Posterior vena cava (tissue), 2 donors: ENCODE measurements at regions not wholly inside any gene's neighbourhood (a gene's known extent, or its start where the extent isn't known, plus 50 kb on each side); places are given as distances from the start of the nearest gene placed in this dataset.
"Not testable (repeated sequence)": the region's sequence is repeated elsewhere in the genome, so short reads cannot be mapped to it uniquely, and the experiment has no call there.

Source experiments
- DNase-seq: peaks from one replicate; pipeline ENCODE4 v3.0.0-alpha.2; 2020; ENCODE audit warnings: low spot score
- intact Hi-C, 2 donors: fragments of 100-400 bp; cut with DNase I; formaldehyde crosslinking; loops; one replicate each; pipeline versions ENCODE4 v1.14.1 to v1.14.2; 2022 to 2023
- donor health status: DM: yes; HTN: yes; CAD: no.
- donor health status: DM: yes; HTN: yes; CAD: no.

DNA sequence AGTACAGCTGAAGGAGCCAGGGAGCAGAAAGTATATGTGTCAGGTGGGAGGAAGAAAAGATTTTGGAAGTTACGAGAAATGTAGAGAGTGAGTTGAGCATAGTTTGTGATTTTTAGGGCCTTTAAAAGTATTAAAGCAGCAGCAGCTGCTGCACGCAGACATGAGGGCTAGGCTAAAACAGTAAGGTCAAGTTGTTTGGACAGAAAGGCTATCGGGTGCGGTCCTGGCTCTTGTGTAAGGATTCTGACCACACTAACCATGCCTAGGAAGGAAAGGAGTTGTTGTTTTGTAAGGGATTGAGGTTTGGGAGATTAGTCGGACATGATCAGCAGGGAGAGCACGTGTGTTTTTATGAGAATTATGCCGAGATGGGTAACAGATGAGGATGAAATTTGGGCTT lies 991.6 kb upstream of the WWC1 start:
- intact Hi-C loops, DNase-seq: not testable (repeated sequence)

- intact Hi-C loops, result no loop called here
- no peak for DNase-seq
These were observed 987.9 kb upstream of the WWC1 start for GRCh38 chr5:167303582-167303981.

DNA sequence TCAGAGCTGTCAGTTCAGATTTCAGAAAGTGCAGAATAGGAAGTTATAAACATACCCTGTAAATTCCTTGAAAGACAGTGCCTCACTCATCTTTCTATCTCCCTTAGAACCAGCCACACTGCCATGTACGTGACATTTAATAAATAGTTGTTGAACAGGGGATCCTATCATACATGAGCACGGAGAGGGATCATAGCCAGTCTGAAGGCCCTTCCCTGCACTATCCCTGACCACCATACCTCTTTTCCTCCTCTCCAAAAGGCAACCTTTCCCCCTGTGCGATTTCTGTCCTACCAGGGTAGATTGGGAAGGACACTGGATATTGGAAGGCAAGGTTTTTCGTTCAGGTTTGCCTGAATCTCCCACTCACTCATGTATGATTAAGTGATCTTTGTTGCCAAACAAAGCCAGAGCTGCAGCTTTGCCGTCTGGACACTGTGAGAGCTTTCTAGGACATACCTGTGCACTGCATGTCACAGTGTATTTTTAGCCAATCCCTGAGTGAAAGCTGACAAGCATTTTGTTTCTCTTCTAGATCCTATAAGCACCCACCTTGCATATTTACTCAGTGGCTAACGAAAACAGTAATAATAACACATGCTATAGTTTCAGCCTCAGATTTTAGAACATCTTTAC lies 986.5 kb upstream of the WWC1 start:
- intact Hi-C loops, result no loop called here
- no peak for DNase-seq

GRCh38 chr5:167305591-167306213 lies 985.7 kb upstream of the WWC1 start:
- DNase-seq, result no peak
- intact Hi-C loops, result no loop called here

GRCh38 chr5:167307042-167307441 lies 984.4 kb upstream of the WWC1 start:
- intact Hi-C loops, result no loop called here
- DNase-seq, result no peak

DNA sequence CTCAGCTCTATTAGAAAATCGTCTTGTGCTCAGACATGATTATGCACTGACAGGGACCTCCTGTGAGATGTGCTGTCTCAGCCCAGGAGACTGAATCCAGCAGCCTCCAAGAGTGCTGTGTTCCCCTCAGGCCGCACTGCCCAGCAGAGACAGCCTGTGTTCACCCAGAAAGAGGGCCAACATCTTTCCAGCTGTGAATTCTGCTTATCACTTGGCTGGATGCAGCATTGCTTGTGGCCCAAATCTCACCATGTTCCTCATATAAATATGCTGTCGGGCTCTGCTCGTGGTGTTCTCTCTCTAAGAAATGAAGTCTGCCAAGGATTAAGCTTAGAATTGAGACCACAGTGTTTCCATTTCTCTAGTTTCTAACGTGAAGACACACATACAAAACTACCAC lies 983.0 kb upstream of the WWC1 start:
- intact Hi-C loops, result no loop called here
- no peak for DNase-seq

GRCh38 chr5:167309941-167310517 lies 981.4 kb upstream of the WWC1 start:
- intact Hi-C loops, result no loop called here
- no peak for DNase-seq

DNA sequence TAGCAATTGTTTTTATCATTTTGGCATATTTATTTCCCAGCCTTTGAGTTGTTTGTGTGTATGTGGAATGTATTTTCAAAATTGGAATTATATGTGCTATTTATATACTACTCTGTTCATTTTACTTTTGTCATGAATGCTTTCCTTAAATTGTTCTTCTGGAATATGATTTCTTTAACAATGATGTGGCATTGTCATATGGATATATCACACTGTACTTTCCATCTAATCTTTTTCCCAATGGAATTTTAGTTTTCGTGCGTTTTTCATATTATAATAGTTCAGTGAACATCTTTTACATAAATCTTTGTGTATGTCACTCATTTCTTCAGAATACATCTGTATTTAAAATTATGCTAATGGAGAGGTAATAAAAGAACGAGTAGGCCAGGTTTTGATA lies 980.1 kb upstream of the WWC1 start:
- intact Hi-C loops, result no loop called here
- no peak for DNase-seq

- intact Hi-C loops, result no loop called here
- no peak for DNase-seq
These were observed 979.2 kb upstream of the WWC1 start for GRCh38 chr5:167312225-167312624.

DNA sequence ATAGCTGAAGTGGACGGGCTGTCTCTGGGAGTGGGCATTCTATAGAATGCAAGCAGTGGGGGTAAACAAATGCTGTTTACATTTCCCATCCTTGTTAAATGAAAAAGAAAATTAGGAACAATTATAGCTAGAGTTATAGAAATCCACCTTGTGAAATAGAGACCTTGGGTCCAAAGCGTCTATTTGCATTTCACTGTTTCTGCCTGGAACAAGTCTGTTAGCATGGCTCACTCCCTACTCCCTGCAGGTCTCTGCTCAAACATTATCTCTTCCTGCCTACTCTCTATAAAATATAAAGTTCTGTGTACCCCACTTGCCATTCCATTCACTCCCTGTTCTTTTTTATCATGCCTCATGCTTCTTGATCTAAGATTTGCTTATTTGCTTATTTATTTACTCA lies 975.7 kb upstream of the WWC1 start:
- no peak for DNase-seq
- intact Hi-C loops, result no loop called here

DNA sequence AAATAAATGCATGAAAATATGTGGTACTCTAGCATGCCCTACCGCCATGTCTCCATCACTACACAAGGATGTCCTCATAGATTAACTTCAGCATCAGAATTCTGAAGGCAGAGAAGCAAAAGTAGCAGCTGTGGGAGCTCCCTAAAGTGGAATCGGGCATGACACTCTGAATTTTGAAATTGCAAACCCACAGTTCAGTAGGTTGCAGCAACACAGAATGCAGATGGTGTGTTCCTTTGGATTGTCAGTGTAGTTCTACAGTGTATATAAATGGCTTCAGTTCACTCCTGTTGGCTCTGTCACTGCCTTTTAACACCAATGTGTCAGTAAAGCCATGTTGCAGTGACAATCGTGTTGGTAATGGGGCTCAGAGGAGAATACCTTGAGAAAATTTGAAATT lies 973.6 kb upstream of the WWC1 start:
- DNase-seq, result no peak
- intact Hi-C loops, result no loop called here

- DNase-seq, result no peak
- intact Hi-C loops, result no loop called here
These were observed 972.2 kb upstream of the WWC1 start for GRCh38 chr5:167319243-167319642.

DNA sequence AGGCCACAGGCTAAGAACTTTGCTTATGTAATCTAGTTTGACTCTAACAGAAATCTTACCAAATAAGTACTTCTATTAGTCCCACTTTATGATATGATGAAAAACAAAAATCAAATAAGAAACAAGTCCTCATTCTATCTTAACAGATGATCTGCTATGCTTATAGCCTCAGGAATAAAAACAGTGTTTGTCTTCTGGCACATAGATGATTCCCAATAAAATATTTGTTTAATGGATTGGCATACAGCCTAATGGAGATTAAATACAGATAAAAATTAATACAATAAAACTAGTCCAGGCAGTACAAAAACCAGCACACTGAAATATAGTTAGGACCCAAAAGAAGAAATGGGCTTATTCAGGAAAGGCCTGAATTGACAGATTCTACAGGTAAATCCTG lies 971.4 kb upstream of the WWC1 start:
- intact Hi-C loops, result no loop called here
- no peak for DNase-seq

DNA sequence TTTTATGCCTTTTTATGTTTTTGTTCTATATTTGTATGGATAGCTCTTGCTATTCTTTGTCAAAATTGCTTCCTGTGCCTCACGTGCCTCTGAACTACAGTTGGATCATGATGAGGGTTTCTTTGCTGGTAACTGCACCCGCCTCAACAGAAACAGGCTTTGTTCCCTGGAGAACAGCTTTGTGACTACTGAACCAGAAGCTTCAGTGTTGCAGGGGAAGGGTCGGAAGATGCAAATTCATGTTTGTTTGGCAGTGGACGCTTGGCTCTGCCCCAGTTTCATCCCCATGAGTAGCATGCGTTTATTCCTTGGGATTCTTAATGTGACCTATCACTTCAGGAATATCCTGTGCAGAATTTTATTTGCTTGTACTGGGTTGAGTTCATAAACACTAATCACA lies 959.1 kb upstream of the WWC1 start:
- no peak for DNase-seq
- intact Hi-C loops, result no loop called here

DNA sequence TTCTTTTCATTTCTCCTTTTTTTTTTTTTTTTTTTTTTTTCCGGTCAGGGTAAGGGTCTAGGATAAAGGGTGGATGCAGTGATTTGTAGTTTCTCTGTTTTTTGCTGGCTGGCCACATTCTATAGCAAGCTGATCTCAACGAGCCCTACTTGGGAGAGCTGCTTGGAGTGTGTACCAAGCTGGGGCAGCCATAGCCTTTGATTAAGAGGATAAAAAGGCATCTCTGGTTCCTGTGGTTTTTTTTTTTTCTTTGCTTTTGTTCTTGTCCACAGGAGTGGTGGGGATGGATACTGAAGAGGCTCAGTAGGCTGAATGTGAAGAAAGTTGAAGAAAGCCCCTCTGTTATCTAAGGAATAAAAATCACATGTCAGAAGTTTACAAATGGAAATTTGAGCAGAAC lies 955.3 kb upstream of the WWC1 start:
- no peak for DNase-seq
- intact Hi-C loops, result no loop called here

DNA sequence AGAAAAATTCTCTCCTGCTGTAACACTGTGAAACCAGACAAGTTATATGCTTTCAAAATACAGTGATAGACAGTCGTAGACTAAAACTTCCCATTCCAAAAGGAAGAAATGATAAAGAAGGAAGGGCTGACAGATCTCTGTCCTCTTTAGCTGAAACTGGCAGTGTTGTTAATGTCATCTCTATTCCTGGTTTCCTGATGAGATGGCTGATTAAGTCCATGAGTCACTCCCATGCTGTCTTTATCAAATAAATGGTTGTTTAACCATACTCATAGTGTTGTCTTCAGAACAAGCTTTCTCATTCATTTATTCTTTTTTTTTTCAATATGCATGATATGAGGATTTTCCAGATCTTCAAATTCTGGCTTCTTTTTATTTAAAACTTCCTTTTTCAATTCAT lies 952.2 kb upstream of the WWC1 start:
- intact Hi-C loops, result no loop called here
- no peak for DNase-seq

- no peak for DNase-seq
- intact Hi-C loops, result no loop called here
These were observed 945.0 kb upstream of the WWC1 start for GRCh38 chr5:167346461-167346860.

DNA sequence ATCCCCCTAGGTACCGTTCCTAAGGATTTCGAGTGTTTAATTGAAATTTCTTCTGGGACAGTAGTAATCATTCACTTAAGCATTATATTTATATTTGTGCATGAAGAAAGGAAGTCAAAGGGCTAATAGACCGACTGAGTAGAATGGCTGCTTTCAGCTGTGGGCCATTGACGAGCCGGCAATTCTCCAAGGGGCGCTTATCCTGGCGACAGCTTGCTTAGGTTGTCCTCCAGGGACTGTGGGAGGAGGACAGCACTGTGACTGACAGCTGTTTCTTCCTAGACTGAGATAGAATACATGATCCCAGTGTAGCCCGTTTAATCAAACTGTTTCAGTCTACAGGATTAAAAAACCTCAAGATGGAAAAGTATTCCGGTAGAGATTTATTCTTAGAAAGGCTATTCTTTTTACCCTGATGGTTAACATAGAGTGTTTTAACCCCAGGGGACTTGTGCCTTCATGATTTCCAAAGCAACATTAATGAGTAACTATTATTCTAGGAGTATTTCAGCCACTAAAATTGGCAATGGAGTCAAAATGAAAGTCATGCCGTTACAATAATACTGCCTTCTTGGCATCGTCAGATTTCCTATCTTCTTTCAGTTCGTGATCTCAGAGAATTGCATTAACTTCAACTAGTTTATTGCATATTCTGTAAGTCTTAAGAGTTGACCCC lies 943.1 kb upstream of the WWC1 start:
- DNase-seq, result no peak
- intact Hi-C loops, result no loop called here

- intact Hi-C loops, result no loop called here
- DNase-seq, result no peak
These were observed 942.5 kb upstream of the WWC1 start for GRCh38 chr5:167348980-167349379.

DNA sequence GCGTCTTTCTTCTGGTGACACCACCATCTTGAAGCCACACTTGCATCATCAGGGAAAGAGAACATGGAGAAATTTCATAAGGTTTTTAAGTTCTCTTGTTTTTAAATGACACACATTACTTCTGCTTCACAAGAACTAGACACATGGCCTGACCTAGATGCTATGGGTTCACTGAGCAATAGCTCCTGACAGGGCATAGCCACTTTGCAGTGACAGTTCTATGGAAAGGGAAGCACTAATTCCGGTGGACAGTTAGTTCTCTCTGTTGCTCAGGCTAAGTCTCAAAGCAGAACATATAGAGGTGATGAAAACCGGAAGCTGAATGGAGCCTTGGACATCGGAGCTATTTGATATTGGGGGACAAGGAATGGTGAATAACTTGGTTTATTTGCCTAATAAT lies 940.1 kb upstream of the WWC1 start:
- no peak for DNase-seq
- intact Hi-C loops, result no loop called here

- intact Hi-C loops, result no loop called here
- DNase-seq, result no peak
These were observed 938.6 kb upstream of the WWC1 start for GRCh38 chr5:167352801-167353200.
